Tibial nerve (tissue), 4 donors: ENCODE measurements at regions not wholly inside any gene's neighbourhood (a gene's known extent, or its start where the extent isn't known, plus 50 kb on each side); places are given as distances from the start of the nearest gene placed in this dataset.

ENCODE experiments used
- CTCF ChIP-seq, 5 experiments: fragments of 200-600 bp in 3 of 5; fragments of 450-650 bp in 2 of 5; sonication (generic) in 3 of 5; IDR thresholded peaks; one replicate each; pipeline ENCODE4 v1.5.1; 2016 to 2019; ENCODE audit warnings: antibody characterized with exemption in 5 of 5, mild to moderate bottlenecking in 3 of 5, moderate library complexity in 2 of 5
- EP300 ChIP-seq, 2 donors: sonication (generic); formaldehyde crosslinking; IDR thresholded peaks; one replicate each; pipeline ENCODE4 v1.6.1; 2017; ENCODE audit warnings: antibody characterized with exemption in 2 of 2, mild to moderate bottlenecking in 1 of 2
- POLR2A ChIP-seq, 2 donors: fragments of 450-650 bp; IDR thresholded peaks; one replicate each; pipeline ENCODE4 v1.6.1; 2017; ENCODE audit warnings: antibody characterized with exemption in 2 of 2, mild to moderate bottlenecking in 2 of 2, moderate library complexity in 2 of 2

GRCh38 chr7:114851406-114852061 lies 70.4 kb upstream of the MDFIC start:
- TF ChIP-seq CTCF (IDR thresholded peaks at IDR 0.05): no peak
- no peak for TF ChIP-seq EP300 (IDR thresholded peaks at IDR 0.05)
- no peak for TF ChIP-seq POLR2A (IDR thresholded peaks at IDR 0.05)
